ENCODE measurements at regions not wholly inside any gene's neighbourhood (a gene's known extent, or its start where the extent isn't known, plus 50 kb on each side); places are given as distances from the start of the nearest gene placed in this dataset.

DNA sequence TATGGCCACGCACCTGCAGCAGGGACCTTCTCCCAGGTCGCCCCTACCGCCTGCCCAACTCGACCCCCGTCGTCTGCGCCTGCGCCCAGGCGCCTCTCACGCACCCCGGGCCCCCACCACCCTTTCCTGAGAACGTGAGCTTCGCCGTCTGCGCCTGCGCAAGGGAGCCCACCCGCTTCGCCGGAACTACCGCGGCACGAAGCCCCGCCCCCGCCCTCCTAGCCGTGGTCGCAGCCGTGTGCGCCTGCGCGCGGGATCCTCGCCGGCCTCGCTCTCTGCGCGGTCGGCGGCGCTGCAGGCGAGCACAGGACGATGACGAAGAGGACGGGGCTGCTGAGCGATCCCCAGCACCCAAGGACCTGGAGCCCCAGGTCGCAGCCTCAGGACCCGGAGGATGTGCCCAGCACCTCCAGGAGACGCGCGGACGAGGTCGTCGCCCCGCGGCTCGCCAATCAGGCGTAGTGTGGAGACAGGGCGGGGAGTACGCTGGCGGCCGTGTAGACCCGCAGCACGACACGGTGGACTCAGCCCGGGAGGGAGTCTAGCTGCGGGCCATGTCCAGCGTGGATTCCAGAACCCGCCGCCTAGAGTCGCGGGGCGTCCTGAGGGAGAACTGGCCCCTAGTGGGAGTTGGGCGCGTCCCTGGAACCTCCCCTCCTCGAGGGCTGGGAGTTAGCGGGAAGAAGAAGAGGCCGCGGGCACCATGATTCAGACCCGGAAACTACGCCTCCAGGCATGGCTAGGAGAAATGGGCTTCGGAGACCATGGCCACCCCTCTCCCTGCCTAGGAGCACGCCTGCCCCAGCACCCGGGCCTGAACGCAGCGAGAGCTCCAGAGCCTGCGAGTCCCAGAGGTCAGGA lies 1120.8 kb upstream of the TMEM132C start:
- no peak for DNase-seq (ENCODE audit: low read depth in 1 of 2, low spot score in 1 of 2)
- Histone ChIP-seq H3K4me3 (replicated peaks; ENCODE audit: insufficient read depth, low read length) (no peak overlapping the region), H3K27ac (replicated peaks) (no peak overlapping the region), H3K27me3 (ENCODE audit: insufficient read depth, poor library complexity, severe bottlenecking) (peaks cover 4% of the 10 kb centered on the region)
- TF ChIP-seq GABPA (IDR thresholded peaks at IDR 0.05; ENCODE audit: low read depth) (no peak), SPI1 (IDR thresholded peaks at IDR 0.05; ENCODE audit: borderline replicate concordance, low read depth) (no peak), POLR2AphosphoS5 (IDR thresholded peaks at IDR 0.05; ENCODE audit: low read depth) (no peak)
- TF ChIP-seq, protein P1, sequence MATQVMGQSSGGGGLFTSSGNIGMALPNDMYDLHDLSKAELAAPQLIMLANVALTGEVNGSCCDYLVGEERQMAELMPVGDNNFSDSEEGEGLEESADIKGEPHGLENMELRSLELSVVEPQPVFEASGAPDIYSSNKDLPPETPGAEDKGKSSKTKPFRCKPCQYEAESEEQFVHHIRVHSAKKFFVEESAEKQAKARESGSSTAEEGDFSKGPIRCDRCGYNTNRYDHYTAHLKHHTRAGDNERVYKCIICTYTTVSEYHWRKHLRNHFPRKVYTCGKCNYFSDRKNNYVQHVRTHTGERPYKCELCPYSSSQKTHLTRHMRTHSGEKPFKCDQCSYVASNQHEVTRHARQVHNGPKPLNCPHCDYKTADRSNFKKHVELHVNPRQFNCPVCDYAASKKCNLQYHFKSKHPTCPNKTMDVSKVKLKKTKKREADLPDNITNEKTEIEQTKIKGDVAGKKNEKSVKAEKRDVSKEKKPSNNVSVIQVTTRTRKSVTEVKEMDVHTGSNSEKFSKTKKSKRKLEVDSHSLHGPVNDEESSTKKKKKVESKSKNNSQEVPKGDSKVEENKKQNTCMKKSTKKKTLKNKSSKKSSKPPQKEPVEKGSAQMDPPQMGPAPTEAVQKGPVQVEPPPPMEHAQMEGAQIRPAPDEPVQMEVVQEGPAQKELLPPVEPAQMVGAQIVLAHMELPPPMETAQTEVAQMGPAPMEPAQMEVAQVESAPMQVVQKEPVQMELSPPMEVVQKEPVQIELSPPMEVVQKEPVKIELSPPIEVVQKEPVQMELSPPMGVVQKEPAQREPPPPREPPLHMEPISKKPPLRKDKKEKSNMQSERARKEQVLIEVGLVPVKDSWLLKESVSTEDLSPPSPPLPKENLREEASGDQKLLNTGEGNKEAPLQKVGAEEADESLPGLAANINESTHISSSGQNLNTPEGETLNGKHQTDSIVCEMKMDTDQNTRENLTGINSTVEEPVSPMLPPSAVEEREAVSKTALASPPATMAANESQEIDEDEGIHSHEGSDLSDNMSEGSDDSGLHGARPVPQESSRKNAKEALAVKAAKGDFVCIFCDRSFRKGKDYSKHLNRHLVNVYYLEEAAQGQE (IDR thresholded peaks at IDR 0.05; ENCODE audit: insufficient replicate concordance, low read depth), result no peak
- TF ChIP-seq, protein P2, sequence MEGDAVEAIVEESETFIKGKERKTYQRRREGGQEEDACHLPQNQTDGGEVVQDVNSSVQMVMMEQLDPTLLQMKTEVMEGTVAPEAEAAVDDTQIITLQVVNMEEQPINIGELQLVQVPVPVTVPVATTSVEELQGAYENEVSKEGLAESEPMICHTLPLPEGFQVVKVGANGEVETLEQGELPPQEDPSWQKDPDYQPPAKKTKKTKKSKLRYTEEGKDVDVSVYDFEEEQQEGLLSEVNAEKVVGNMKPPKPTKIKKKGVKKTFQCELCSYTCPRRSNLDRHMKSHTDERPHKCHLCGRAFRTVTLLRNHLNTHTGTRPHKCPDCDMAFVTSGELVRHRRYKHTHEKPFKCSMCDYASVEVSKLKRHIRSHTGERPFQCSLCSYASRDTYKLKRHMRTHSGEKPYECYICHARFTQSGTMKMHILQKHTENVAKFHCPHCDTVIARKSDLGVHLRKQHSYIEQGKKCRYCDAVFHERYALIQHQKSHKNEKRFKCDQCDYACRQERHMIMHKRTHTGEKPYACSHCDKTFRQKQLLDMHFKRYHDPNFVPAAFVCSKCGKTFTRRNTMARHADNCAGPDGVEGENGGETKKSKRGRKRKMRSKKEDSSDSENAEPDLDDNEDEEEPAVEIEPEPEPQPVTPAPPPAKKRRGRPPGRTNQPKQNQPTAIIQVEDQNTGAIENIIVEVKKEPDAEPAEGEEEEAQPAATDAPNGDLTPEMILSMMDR (IDR thresholded peaks at IDR 0.05; ENCODE audit: insufficient read depth, low read length), result no peak

DNA sequence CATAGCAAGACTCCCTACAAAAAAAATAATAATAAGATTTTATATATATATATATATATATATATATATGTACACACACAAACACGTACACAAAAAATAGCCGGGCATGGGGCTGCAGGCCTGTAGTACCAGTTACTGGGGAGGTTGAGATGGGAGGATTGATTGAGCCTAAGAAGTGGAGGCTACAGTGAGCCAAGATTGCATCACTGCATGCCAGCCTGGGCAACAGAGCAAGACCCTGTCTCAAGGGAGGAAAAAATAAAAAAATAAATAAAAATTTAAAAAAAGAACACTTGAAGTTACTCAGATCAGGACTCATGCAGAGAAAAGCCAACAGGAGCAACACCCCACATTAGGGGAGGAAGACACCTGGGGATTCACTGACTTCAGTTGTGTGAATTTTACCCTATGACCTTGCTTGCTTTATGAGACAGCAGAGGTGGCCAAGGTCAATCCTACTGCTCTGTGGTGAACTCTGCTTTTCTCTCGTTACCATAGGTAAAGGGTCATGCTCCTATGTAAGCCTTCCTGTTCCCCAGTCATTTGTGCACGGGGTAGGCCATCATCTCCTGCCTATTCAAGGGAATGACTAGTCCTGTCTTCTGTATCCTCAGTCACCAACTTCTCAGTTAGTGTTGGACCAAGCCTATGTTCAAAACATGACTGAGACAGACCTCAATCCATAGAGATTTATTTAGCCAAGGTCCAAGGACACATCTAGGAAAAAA lies 1119.8 kb upstream of the TMEM132C start:
- Histone ChIP-seq H3K4me3 (replicated peaks; ENCODE audit: insufficient read depth, low read length) (no peak overlapping the region), H3K27me3 (ENCODE audit: insufficient read depth, poor library complexity, severe bottlenecking) (peaks cover 4% of the 10 kb centered on the region), H3K27ac (replicated peaks) (no peak overlapping the region)

DNA sequence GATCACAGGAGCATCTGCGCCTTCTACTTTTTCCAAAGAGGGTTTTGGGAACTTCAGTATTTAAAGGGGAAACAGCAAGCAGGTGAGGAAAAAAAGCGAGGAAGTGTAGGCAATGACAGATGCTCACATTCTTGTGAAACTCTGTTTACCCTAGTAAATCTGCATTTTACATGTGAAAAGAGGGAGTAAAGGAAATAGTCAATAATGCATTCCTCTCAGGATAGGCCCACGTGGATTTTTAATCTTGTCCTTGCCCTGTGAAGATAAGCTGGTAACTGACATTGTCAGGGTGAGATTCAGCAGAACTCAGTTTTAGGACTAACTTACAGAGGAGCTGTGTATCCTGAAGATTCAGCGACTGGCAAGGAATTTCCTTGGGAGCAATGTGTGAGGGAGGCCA lies 1119.2 kb upstream of the TMEM132C start:
- DNase-seq (ENCODE audit: low read depth in 1 of 2, low spot score in 1 of 2), result no peak
- Histone ChIP-seq H3K4me3 (replicated peaks; ENCODE audit: insufficient read depth, low read length) (no peak overlapping the region), H3K27me3 (ENCODE audit: insufficient read depth, poor library complexity, severe bottlenecking) (peaks cover 4% of the 10 kb centered on the region), H3K27ac (replicated peaks) (no peak overlapping the region)
- TF ChIP-seq SPI1 (IDR thresholded peaks at IDR 0.05; ENCODE audit: borderline replicate concordance, low read depth) (no peak), GABPA (IDR thresholded peaks at IDR 0.05; ENCODE audit: low read depth) (no peak), POLR2AphosphoS5 (IDR thresholded peaks at IDR 0.05; ENCODE audit: low read depth) (no peak)
- TF ChIP-seq, protein P1 (IDR thresholded peaks at IDR 0.05; ENCODE audit: insufficient replicate concordance, low read depth), result no peak
- TF ChIP-seq, protein P2 (IDR thresholded peaks at IDR 0.05; ENCODE audit: insufficient read depth, low read length), result no peak

More for the DNA sequence above, 1119.8 kb upstream of the TMEM132C start:
- no peak for TF ChIP-seq SPI1 (IDR thresholded peaks at IDR 0.05; ENCODE audit: borderline replicate concordance, low read depth)
- TF ChIP-seq, protein P2 (IDR thresholded peaks at IDR 0.05; ENCODE audit: insufficient read depth, low read length), result no peak
- TF ChIP-seq POLR2AphosphoS5 (IDR thresholded peaks at IDR 0.05; ENCODE audit: low read depth), result no peak
- TF ChIP-seq, protein P1 (IDR thresholded peaks at IDR 0.05; ENCODE audit: insufficient replicate concordance, low read depth), result no peak
- no peak for TF ChIP-seq GABPA (IDR thresholded peaks at IDR 0.05; ENCODE audit: low read depth)
- DNase-seq (ENCODE audit: low read depth in 1 of 2, low spot score in 1 of 2), result no peak

All from HL-60 (cell line).